GM13977 (cell line): ENCODE measurements at regions not wholly inside any gene's neighbourhood (a gene's known extent, or its start where the extent isn't known, plus 50 kb on each side); places are given as distances from the start of the nearest gene placed in this dataset.

ENCODE experiments used
- DNase-seq: peaks from one replicate; pipeline ENCODE4 v3.0.0; 2012; ENCODE audit warnings: low spot score
- in situ Hi-C: fragments of 300-500 bp; cut with MboI; formaldehyde crosslinking; loops from one replicate; pipeline ENCODE4 v1.12.0; 2022; ENCODE audit warnings: low sequenced_read_pairs, low pct_unique_long_range_greater_than_20kb, mixed read lengths, inconsistent platforms; ENCODE audit not compliant: unreplicated experiment
- TF ChIP-seq, protein P1 (sequence below): IDR thresholded peaks from 2 replicates; pipeline ENCODE4 v1.5.1; 2012; ENCODE audit warnings: mild to moderate bottlenecking, control low read depth; ENCODE audit not compliant: insufficient read depth; ENCODE audit errors: extremely low read depth, missing control alignments

DNA sequence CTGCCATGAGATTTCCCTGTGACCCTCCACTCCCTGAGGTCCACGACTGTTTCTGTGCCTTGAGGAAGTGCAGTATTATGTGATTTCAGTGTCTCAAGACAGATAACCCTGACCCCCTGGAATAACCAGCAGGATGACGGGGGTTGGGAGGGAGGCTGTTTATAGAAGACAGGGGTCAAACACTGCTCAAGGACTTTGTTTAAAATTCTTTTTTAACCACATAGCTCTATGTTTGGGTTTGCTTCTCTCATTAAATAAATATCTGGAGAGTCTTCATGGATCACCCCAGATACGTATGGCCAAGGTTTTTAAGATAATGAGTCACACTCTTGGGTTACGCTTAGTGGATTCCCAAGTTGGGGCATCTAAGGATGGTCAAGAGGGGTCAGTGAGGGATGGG lies 523.8 kb upstream of the TNP1 start:
- DNase-seq, result no peak
- in situ Hi-C loops, result no loop called here
- TF ChIP-seq, protein P1, sequence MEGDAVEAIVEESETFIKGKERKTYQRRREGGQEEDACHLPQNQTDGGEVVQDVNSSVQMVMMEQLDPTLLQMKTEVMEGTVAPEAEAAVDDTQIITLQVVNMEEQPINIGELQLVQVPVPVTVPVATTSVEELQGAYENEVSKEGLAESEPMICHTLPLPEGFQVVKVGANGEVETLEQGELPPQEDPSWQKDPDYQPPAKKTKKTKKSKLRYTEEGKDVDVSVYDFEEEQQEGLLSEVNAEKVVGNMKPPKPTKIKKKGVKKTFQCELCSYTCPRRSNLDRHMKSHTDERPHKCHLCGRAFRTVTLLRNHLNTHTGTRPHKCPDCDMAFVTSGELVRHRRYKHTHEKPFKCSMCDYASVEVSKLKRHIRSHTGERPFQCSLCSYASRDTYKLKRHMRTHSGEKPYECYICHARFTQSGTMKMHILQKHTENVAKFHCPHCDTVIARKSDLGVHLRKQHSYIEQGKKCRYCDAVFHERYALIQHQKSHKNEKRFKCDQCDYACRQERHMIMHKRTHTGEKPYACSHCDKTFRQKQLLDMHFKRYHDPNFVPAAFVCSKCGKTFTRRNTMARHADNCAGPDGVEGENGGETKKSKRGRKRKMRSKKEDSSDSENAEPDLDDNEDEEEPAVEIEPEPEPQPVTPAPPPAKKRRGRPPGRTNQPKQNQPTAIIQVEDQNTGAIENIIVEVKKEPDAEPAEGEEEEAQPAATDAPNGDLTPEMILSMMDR, result no peak

GRCh38 chr2:217382794-217383193 lies 522.9 kb upstream of the TNP1 start:
- TF ChIP-seq, protein P1, result no peak
- in situ Hi-C loops, result no loop called here
- no peak for DNase-seq

DNA sequence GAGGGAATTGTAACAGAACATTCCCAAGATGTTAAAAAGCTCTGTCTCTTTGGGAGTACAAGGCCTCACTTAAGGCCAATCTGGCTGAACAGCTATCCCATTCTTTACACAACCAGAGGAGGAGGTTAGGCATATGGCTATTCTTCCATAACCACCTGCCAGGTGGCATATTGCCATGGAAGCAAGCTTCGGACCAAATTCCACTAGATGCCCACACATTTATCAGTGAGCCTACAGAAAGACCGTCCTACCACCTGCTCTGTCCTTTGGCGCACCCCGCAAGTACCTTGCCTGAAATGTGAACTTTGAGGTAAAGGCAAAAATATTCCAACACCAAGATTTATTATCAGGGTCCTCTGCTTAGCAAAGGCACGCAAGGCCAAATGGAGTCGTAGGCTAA lies 519.9 kb upstream of the TNP1 start:
- in situ Hi-C loops, result no loop called here
- no peak for DNase-seq
- TF ChIP-seq, protein P1, result no peak

DNA sequence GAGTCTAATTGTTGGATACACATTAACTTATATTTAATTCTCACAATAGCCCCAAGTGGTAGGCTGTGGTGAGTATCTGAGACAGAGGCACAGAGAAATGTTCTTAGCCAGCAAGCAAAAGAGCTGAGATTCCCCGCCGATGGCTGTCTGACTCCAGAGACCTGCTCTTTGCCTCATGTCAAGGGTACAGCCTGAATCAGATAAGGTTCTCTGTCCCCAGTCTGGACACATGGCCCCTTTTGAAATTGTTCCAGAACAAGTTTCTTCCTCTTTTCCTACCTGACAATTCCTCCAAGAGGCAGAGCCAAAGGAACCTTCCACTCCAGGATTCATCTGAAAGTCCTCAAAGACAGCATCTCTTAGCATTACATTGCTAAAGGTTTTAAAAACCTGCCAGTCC lies 512.9 kb upstream of the TNP1 start:
- TF ChIP-seq, protein P1, result no peak
- DNase-seq, result no peak
- in situ Hi-C loops, result no loop called here

GRCh38 chr2:217371781-217372213 lies 511.9 kb upstream of the TNP1 start:
- TF ChIP-seq, protein P1, result no peak
- no peak for DNase-seq
- in situ Hi-C loops, result no loop called here

DNA sequence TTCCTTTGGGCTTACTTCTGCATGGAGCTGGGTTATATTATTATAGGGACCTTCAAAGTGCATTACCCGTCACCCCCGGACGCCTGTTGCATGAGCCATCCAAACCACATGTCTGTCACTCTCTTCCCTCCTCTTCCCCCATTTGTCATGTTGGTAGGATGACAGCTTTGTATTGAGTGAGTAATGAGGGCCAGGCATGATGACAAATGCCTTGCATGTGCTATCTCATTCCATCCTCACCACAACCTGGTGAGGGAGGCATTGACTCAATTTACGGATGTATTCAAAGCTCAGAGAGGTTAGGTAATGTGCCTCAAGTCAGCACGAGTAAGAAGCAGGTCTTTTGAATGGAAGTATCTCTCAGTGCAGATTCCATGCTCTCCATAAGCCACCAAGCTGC lies 510.5 kb upstream of the TNP1 start:
- DNase-seq, result no peak
- in situ Hi-C loops, result no loop called here
- TF ChIP-seq, protein P1, result no peak

- TF ChIP-seq, protein P1, result no peak
Observed at GRCh38 chr2:217367464-217367863, 507.6 kb upstream of the TNP1 start.

More at GRCh38 chr2:217367464-217367863, 507.6 kb upstream of the TNP1 start:
- no peak for DNase-seq
- in situ Hi-C loops, result no loop called here
